H1 (cell line): ENCODE measurements at regions not wholly inside any gene's neighbourhood (a gene's known extent, or its start where the extent isn't known, plus 50 kb on each side); places are given as distances from the start of the nearest gene placed in this dataset.

Source experiments
- CTCF ChIA-PET: fragments of 300-600 bp; sonication (Branson Sonifier 250); formaldehyde crosslinking; loops from one replicate; lab custom pipeline; 2021; ENCODE audit not compliant: partially characterized antibody; lab: Charles Lee
- POLR2A ChIA-PET: fragments of 300-600 bp; sonication (Branson Sonifier 250); formaldehyde crosslinking; loops from one replicate; lab custom pipeline; 2021; ENCODE audit warnings: inconsistent platforms; ENCODE audit not compliant: partially characterized antibody; lab: Charles Lee
- DNase-seq, 2 experiments: peaks; one replicate each; pipeline versions ENCODE4 v3.0.0 to v3.0.0-alpha.2; 2010 to 2022; ENCODE audit warnings: low spot score in 2 of 2, low read depth in 1 of 2, mixed read lengths in 1 of 2
- FAIRE-seq: peaks from 2 replicates; lab custom pipeline; 2011; peaks lifted over from hg19 to GRCh38; lab: Jason Lieb, UNC
- H2AFZ ChIP-seq: 2 replicates; pipeline ENCODE4 v1.8.1; 2012; ENCODE audit warnings: low read length, inconsistent platforms
- H2AK5ac ChIP-seq: 2 replicates; pipeline ENCODE4 v1.6.1; 2013; ENCODE audit warnings: low read depth, low read length
- H2BK120ac ChIP-seq: replicated peaks from 2 replicates; pipeline ENCODE3; 2013; ENCODE audit warnings: low read depth, low read length, inconsistent platforms
- H2BK12ac ChIP-seq: 2 replicates; pipeline ENCODE4 v1.6.1; 2013; ENCODE audit warnings: low read depth, low read length
- H2BK15ac ChIP-seq: 2 replicates; pipeline ENCODE4 v1.6.1; 2013; ENCODE audit warnings: low read length
- H2BK20ac ChIP-seq: 2 replicates; pipeline ENCODE4 v1.6.1; 2013; ENCODE audit warnings: low read length
- H2BK5ac ChIP-seq: 2 replicates; pipeline ENCODE4 v1.6.1; 2013; ENCODE audit warnings: low read depth, low read length
- H3K14ac ChIP-seq: 2 replicates; pipeline ENCODE4 v1.6.1; 2013; ENCODE audit warnings: inconsistent platforms; ENCODE audit not compliant: insufficient read length
- H3K18ac ChIP-seq: 2 replicates; pipeline ENCODE4 v1.6.1; 2013; ENCODE audit warnings: low read length; ENCODE audit errors: extremely low read depth
- H3K23ac ChIP-seq: 2 replicates; pipeline ENCODE4 v1.6.1; 2013; ENCODE audit warnings: inconsistent platforms; ENCODE audit not compliant: insufficient read length
- H3K23me2 ChIP-seq: 2 replicates; pipeline ENCODE4 v1.6.1; 2013; ENCODE audit warnings: low read depth, low read length
- H3K27ac ChIP-seq: 2 replicates; pipeline ENCODE4 v1.6.1; 2011; ENCODE audit warnings: low read depth, low read length, inconsistent platforms
- H3K27me3 ChIP-seq, 4 experiments: replicated peaks in 1 of 4; 1 replicate in 1 of 4; 2 replicates in 3 of 4; pipeline versions ENCODE4 v1.6.1 to v1.8.1; 2011 to 2013; ENCODE audit warnings: low read length in 3 of 4, mild to moderate bottlenecking in 3 of 4, inconsistent platforms in 2 of 4, mixed read lengths in 2 of 4, moderate library complexity in 1 of 4; ENCODE audit not compliant: control insufficient read depth in 3 of 4, insufficient read depth in 3 of 4; ENCODE audit errors: extremely low read depth in 1 of 4
- H3K36me3 ChIP-seq, 4 experiments: 2 replicates each; pipeline versions ENCODE4 v1.6.1 to v1.8.1; 2011 to 2013; ENCODE audit warnings: mild to moderate bottlenecking in 4 of 4, low read length in 3 of 4, moderate library complexity in 2 of 4, control low read depth in 1 of 4, inconsistent platforms in 1 of 4; ENCODE audit not compliant: insufficient read depth in 4 of 4, control insufficient read depth in 2 of 4
- H3K4ac ChIP-seq: replicated peaks from 2 replicates; pipeline ENCODE3; 2013; ENCODE audit warnings: low read length, low read depth, mixed read lengths, inconsistent platforms; ENCODE audit not compliant: insufficient read length
- H3K4me1 ChIP-seq, 4 experiments: replicated peaks in 1 of 4; 1 replicate in 1 of 4; 2 replicates in 3 of 4; pipeline versions ENCODE4 v1.6.1 to v1.8.1; 2011 to 2013; ENCODE audit warnings: low read length in 3 of 4, inconsistent platforms in 2 of 4, mixed read lengths in 1 of 4; ENCODE audit not compliant: insufficient read depth in 4 of 4, control insufficient read depth in 3 of 4
- H3K4me2 ChIP-seq, 2 experiments: 2 replicates each; pipeline versions ENCODE4 v1.6.1 to v1.8.1; 2011 to 2013; ENCODE audit warnings: low read depth in 2 of 2, low read length in 2 of 2, control low read depth in 1 of 2, inconsistent platforms in 1 of 2, mild to moderate bottlenecking in 1 of 2; ENCODE audit not compliant: insufficient read depth in 1 of 2
- H3K4me3 ChIP-seq, 4 experiments: fragments of 200-600, 300-600 bp in 1 of 4; sonication (generic), shearing (Covaris generic), sonication (Bioruptor Twin) in 1 of 4; 2 replicates each; pipeline versions ENCODE4 v1.5.1 to v1.8.1; 2011 to 2016; ENCODE audit warnings: low read length in 4 of 4, low read depth in 3 of 4, control low read depth in 2 of 4, inconsistent platforms in 2 of 4, mild to moderate bottlenecking in 2 of 4, mixed read lengths in 1 of 4, moderate library complexity in 1 of 4; ENCODE audit not compliant: insufficient read depth in 2 of 4; ENCODE audit errors: extremely low read depth in 1 of 4
- H3K56ac ChIP-seq: replicated peaks from 2 replicates; pipeline ENCODE3; 2013; ENCODE audit warnings: low read depth, mild to moderate bottlenecking, mixed read lengths, low read length, inconsistent platforms; ENCODE audit not compliant: insufficient read length
- H3K79me1 ChIP-seq: 2 replicates; pipeline ENCODE4 v1.6.1; 2013; ENCODE audit warnings: low read depth, low read length, control low read depth
- H3K79me2 ChIP-seq, 2 experiments: 2 replicates each; pipeline versions ENCODE4 v1.6.1 to v1.8.1; 2012 to 2013; ENCODE audit warnings: low read length in 2 of 2, mild to moderate bottlenecking in 2 of 2, inconsistent platforms in 1 of 2; ENCODE audit not compliant: insufficient read depth in 2 of 2, control insufficient read depth in 1 of 2
- H3K9ac ChIP-seq, 4 experiments: replicated peaks in 1 of 4; 1 replicate in 1 of 4; 2 replicates in 3 of 4; pipeline versions ENCODE4 v1.6.1 to v1.8.1; 2011 to 2013; ENCODE audit warnings: low read depth in 3 of 4, low read length in 3 of 4, control low read depth in 2 of 4, mild to moderate bottlenecking in 2 of 4, moderate library complexity in 2 of 4, inconsistent platforms in 1 of 4; ENCODE audit errors: extremely low read depth in 1 of 4
- H3K9me3 ChIP-seq, 2 experiments: 2 replicates each; pipeline versions ENCODE4 v1.6.1 to v1.8.1; 2012 to 2013; ENCODE audit warnings: mild to moderate bottlenecking in 2 of 2, moderate library complexity in 2 of 2, control low read depth in 1 of 2, inconsistent platforms in 1 of 2, low read depth in 1 of 2, low read length in 1 of 2, mixed read lengths in 1 of 2; ENCODE audit not compliant: insufficient read depth in 2 of 2
- H4K20me1 ChIP-seq, 2 experiments: replicated peaks in 1 of 2; 2 replicates each; pipeline versions ENCODE3 to v1.8.1; 2011 to 2013; ENCODE audit warnings: inconsistent platforms in 2 of 2, low read length in 2 of 2, mild to moderate bottlenecking in 1 of 2; ENCODE audit not compliant: insufficient read depth in 2 of 2, control insufficient read depth in 1 of 2
- H4K5ac ChIP-seq: 2 replicates; pipeline ENCODE4 v1.6.1; 2013; ENCODE audit warnings: low read length, low read depth, mixed read lengths, inconsistent platforms; ENCODE audit not compliant: insufficient read length
- H4K8ac ChIP-seq: 2 replicates; pipeline ENCODE4 v1.8.0; 2013; ENCODE audit warnings: mild to moderate bottlenecking, moderate library complexity, low read length, inconsistent platforms; ENCODE audit not compliant: insufficient read depth; ENCODE audit errors: extremely low read depth
- H4K91ac ChIP-seq: replicated peaks from 2 replicates; pipeline ENCODE3; 2013; ENCODE audit warnings: low read length, mixed read lengths, inconsistent platforms; ENCODE audit not compliant: insufficient read length
- CBX8 ChIP-seq: fragments of 300-800, 300-1000 bp; sonication (generic); IDR thresholded peaks from 2 replicates; pipeline ENCODE4 v1.7.1; 2016; ENCODE audit warnings: low read depth, low read length, borderline replicate concordance
- CREB1 ChIP-seq: IDR thresholded peaks from 2 replicates; pipeline ENCODE4 v1.6.1; 2012; ENCODE audit warnings: inconsistent platforms
- JUND ChIP-seq: IDR thresholded peaks from 2 replicates; pipeline ENCODE4 v1.6.1; 2011; ENCODE audit warnings: mild to moderate bottlenecking, improper control_type of control experiment, low read length
- SUZ12 ChIP-seq: fragments of 200-600 bp; sonication (generic); IDR thresholded peaks from 2 replicates; pipeline ENCODE4 v1.6.1; 2012; ENCODE audit warnings: mild to moderate bottlenecking, inconsistent platforms, low read length, moderate library complexity, mixed read lengths
- TCF12 ChIP-seq: IDR thresholded peaks from 2 replicates; pipeline ENCODE4 v1.6.1; 2011; ENCODE audit warnings: low read depth, mild to moderate bottlenecking, low read length
- WGBS, 2 experiments: shearing (Covaris generic) in 1 of 2; methylation state at CpG; one replicate each; pipeline versions ENCODE4 v1.1.6 to v1.1.7; 2013 to 2015; ENCODE audit warnings: low lambda C conversion rate in 2 of 2, mixed read lengths in 2 of 2, inconsistent platforms in 1 of 2, low coverage in 1 of 2, missing lambda C conversion rate in 1 of 2; ENCODE audit not compliant: insufficient replicate concordance in 2 of 2, insufficient coverage in 1 of 2, insufficient read length in 1 of 2; ENCODE audit errors: extremely low coverage in 1 of 2, missing lambda C conversion rate in 1 of 2; 5-methylcytosine and 5-hydroxymethylcytosine counted together
- TF ChIP-seq, protein P1 (sequence below): IDR thresholded peaks from 2 replicates; pipeline ENCODE4 v1.6.1; 2012; ENCODE audit warnings: inconsistent platforms

DNA sequence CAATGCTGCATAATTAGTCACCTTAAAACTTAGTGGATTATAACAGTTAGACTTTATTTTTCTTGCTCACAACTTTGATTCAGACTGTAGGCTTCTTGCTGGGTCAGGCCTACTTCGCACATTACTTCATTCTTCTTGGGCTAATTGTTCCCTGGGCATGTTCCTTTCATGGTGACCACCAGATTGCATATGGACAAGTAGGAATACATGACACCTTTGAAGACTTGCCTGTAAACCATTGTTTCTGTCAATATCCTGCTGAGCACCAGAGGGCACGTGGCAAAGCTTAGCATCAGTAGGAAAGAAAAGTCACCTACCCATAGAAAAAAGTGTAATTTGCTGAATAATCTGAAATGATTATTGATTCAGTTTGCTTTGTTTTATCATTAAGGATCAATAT, 54.3 kb upstream of the ROBO1 start:
- Histone ChIP-seq H3K9ac (no peak overlapping the region), H4K20me1 (no peaks in the 10 kb centered on the region), H2BK15ac (no peak overlapping the region), H3K4me3 (no peak overlapping the region), H3K79me2 (no peaks in the 10 kb centered on the region), H4K8ac (no peak overlapping the region), H3K27ac (no peak overlapping the region), H2BK20ac (no peak overlapping the region), H2BK12ac (no peak overlapping the region), H3K4me2 (no peak overlapping the region), H2AFZ (no peak overlapping the region), H3K18ac (no peak overlapping the region), H2BK120ac (no peak overlapping the region), H3K36me3 (no peaks in the 10 kb centered on the region), H2BK5ac (no peak overlapping the region), H3K4ac (no peak overlapping the region), H4K5ac (no peak overlapping the region), H3K14ac (no peak overlapping the region), H2AK5ac (no peak overlapping the region), H4K91ac (no peak overlapping the region), H3K56ac (no peak overlapping the region), H3K23ac (no peak overlapping the region), H3K23me2 (no peaks in the 10 kb centered on the region), H3K27me3 (no peaks in the 10 kb centered on the region), H3K79me1 (no peaks in the 10 kb centered on the region), H3K4me1 (no peaks in the 10 kb centered on the region), H3K9me3 (no peaks in the 10 kb centered on the region)
- TF ChIP-seq, protein P1, sequence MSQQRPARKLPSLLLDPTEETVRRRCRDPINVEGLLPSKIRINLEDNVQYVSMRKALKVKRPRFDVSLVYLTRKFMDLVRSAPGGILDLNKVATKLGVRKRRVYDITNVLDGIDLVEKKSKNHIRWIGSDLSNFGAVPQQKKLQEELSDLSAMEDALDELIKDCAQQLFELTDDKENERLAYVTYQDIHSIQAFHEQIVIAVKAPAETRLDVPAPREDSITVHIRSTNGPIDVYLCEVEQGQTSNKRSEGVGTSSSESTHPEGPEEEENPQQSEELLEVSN = peak; percentile 40; the same call in 1 of the 2 replicates
- TF ChIP-seq SUZ12 = no peak
- no peak for TF ChIP-seq JUND
- TF ChIP-seq TCF12 = no peak
- TF ChIP-seq CREB1 = no peak
- TF ChIP-seq CBX8 = no peak
- no peak for DNase-seq
- FAIRE-seq = peak; percentile 75
- CTCF ChIA-PET = no interaction called here
- WGBS, 2 experiments = 61% methylated on average over 2 of the region's 2 CpGs; no CpG with 5 or more reads in 1 of the 2 experiments
- POLR2A ChIA-PET = no interaction called here
